Body of pancreas (tissue), 4 donors: ENCODE measurements at regions not wholly inside any gene's neighbourhood (a gene's known extent, or its start where the extent isn't known, plus 50 kb on each side); places are given as distances from the start of the nearest gene placed in this dataset.

Experiments used
- CTCF ChIP-seq, 7 experiments: fragments of 450-650 bp in 4 of 7; fragments of 200-600 bp in 3 of 7; sonication (generic) in 3 of 7; IDR thresholded peaks; one replicate each; pipeline ENCODE4 v1.5.1; 2016 to 2019; ENCODE audit warnings: antibody characterized with exemption in 7 of 7
- POLR2A ChIP-seq, 3 donors: fragments of 450-650 bp; IDR thresholded peaks; one replicate each; pipeline ENCODE4 v1.6.1; 2016; ENCODE audit warnings: antibody characterized with exemption in 3 of 3, mild to moderate bottlenecking in 2 of 3

GRCh38 chr2:120465012-120465700, 119.2 kb downstream of the INHBB start:
- TF ChIP-seq POLR2A (IDR thresholded peaks at IDR 0.05) (no peak), CTCF (IDR thresholded peaks at IDR 0.05) (no peak)
